Osteoblast (primary cell): ENCODE measurements at regions not wholly inside any gene's neighbourhood (a gene's known extent, or its start where the extent isn't known, plus 50 kb on each side); places are given as distances from the start of the nearest gene placed in this dataset.

ENCODE experiments used
- DNase-seq: peaks from one replicate; pipeline ENCODE4 v3.0.0; 2011; ENCODE audit warnings: low spot score, mixed read lengths; ENCODE audit not compliant: insufficient read length; ENCODE audit errors: missing footprints
- H2AFZ ChIP-seq: 2 replicates; pipeline ENCODE4 v1.6.0; 2011; ENCODE audit warnings: mild to moderate bottlenecking, low read length
- H3K27ac ChIP-seq: 2 replicates; pipeline ENCODE4 v1.5.1; 2011; ENCODE audit warnings: mild to moderate bottlenecking, low read depth, low read length, moderate library complexity
- H3K27me3 ChIP-seq: 2 replicates; pipeline ENCODE4 v1.6.0; 2012; ENCODE audit warnings: mild to moderate bottlenecking, control low read depth, inconsistent platforms, low read length, moderate library complexity; ENCODE audit not compliant: insufficient read depth
- H3K36me3 ChIP-seq: 2 replicates; pipeline ENCODE4 v1.5.1; 2011; ENCODE audit warnings: mild to moderate bottlenecking, low read length, control low read depth, moderate library complexity; ENCODE audit not compliant: insufficient read depth
- H3K4me1 ChIP-seq: 2 replicates; pipeline ENCODE4 v1.5.1; 2011; ENCODE audit warnings: mild to moderate bottlenecking, low read length, control low read depth, moderate library complexity; ENCODE audit not compliant: insufficient read depth
- H3K4me2 ChIP-seq: 2 replicates; pipeline ENCODE4 v1.6.0; 2011; ENCODE audit warnings: mild to moderate bottlenecking, low read length; ENCODE audit not compliant: insufficient read depth
- H3K4me3 ChIP-seq: fragments of 200-600 bp; sonication (generic); 3 replicates; pipeline ENCODE4 v1.5.1; 2012; ENCODE audit warnings: mild to moderate bottlenecking, low read length, inconsistent platforms; ENCODE audit not compliant: insufficient read depth
- H3K79me2 ChIP-seq: 2 replicates; pipeline ENCODE4 v1.6.0; 2012; ENCODE audit warnings: mild to moderate bottlenecking, low read length, control low read depth, inconsistent platforms; ENCODE audit not compliant: insufficient read depth
- H3K9me3 ChIP-seq: 2 replicates; pipeline ENCODE4 v1.5.1; 2011; ENCODE audit warnings: low read depth, low read length, control low read depth
- H4K20me1 ChIP-seq: 2 replicates; pipeline ENCODE4 v1.6.0; 2012; ENCODE audit warnings: mild to moderate bottlenecking, low read length, control low read depth; ENCODE audit not compliant: insufficient read depth
- TF ChIP-seq, protein P1 (sequence below): IDR thresholded peaks from 2 replicates; pipeline ENCODE4 v1.5.1; 2011; ENCODE audit warnings: mild to moderate bottlenecking, low read depth, low read length, moderate library complexity; ENCODE audit errors: extremely low read depth

DNA sequence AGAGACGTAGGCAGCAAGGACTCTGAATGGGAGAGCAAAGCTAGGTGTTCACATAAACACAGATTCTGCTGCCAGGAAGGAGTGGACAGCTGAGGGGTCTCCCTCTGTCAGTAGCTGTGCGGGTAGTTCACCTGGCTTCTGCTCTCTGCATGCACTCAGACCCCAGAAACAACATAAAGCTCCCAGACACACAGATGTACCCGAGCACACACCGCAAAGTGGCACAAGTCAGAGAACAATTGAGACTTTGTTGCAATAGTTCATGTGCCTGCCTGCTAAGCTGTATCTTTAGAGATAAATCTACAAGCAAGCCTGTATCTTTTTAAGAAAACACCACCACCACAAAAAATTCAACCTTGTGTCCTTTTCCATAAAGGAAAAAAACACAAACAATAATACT is 420.0 kb upstream of the ST6GAL2 start:
- TF ChIP-seq, protein P1, sequence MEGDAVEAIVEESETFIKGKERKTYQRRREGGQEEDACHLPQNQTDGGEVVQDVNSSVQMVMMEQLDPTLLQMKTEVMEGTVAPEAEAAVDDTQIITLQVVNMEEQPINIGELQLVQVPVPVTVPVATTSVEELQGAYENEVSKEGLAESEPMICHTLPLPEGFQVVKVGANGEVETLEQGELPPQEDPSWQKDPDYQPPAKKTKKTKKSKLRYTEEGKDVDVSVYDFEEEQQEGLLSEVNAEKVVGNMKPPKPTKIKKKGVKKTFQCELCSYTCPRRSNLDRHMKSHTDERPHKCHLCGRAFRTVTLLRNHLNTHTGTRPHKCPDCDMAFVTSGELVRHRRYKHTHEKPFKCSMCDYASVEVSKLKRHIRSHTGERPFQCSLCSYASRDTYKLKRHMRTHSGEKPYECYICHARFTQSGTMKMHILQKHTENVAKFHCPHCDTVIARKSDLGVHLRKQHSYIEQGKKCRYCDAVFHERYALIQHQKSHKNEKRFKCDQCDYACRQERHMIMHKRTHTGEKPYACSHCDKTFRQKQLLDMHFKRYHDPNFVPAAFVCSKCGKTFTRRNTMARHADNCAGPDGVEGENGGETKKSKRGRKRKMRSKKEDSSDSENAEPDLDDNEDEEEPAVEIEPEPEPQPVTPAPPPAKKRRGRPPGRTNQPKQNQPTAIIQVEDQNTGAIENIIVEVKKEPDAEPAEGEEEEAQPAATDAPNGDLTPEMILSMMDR: no peak
- H3K27me3 ChIP-seq: no peaks in the 10 kb centered on the region

DNA sequence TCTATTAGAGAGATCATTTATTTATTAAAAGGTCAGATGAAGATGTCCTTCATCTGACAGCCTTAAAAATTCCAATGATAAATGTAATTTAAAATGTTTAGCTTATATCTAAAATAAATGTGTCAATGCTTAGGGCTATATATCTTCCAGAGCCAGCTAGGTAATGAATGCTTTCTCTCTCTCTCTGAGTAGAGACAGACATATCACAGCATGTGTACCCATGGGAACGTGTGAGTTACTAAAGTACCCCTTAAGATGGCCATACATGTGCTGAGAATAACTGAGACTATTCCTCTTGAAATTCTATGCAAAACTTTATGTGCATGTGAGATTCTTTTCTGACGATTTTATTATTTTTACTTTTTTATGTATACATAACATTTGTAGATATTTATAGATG is 420.9 kb upstream of the ST6GAL2 start:
- Histone ChIP-seq H3K4me3 (no peak overlapping the region), H3K4me1 (no peaks in the 10 kb centered on the region), H4K20me1 (no peaks in the 10 kb centered on the region), H3K27ac (no peak overlapping the region), H3K9me3 (no peaks in the 10 kb centered on the region), H3K79me2 (no peaks in the 10 kb centered on the region), H2AFZ (no peak overlapping the region), H3K27me3 (no peaks in the 10 kb centered on the region), H3K4me2 (no peak overlapping the region), H3K36me3 (no peaks in the 10 kb centered on the region)
- DNase-seq: no peak
- TF ChIP-seq, protein P1: no peak

More for the DNA sequence above, 420.0 kb upstream of the ST6GAL2 start:
- Histone ChIP-seq H3K4me2 (no peak overlapping the region), H3K36me3 (no peaks in the 10 kb centered on the region), H3K4me1 (no peaks in the 10 kb centered on the region), H4K20me1 (no peaks in the 10 kb centered on the region), H3K9me3 (no peaks in the 10 kb centered on the region), H3K27ac (no peak overlapping the region), H3K4me3 (no peak overlapping the region), H3K79me2 (no peaks in the 10 kb centered on the region), H2AFZ (no peak overlapping the region)
- no peak for DNase-seq

DNA sequence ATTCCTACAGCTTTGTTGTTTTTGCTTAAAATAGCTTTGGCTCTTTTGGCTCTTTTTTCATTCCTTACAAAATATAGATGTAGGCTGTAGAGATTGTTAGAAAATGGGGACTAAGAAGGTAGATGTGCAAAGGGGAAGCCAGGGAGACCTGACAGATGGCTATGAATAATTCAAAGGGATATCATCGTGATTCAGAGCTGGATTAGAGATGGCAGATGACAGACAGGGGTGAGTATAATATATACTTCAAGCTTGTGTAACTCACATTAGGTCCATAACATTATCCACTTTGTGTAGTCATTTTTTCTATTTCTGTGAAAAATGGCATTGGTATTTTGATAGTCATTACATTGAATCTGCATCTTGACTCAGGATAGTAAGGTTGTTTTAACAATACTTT is 422.9 kb upstream of the ST6GAL2 start:
- no peak for DNase-seq
- Histone ChIP-seq H3K9me3 (no peaks in the 10 kb centered on the region), H3K27ac (no peak overlapping the region), H3K4me2 (no peak overlapping the region), H3K36me3 (no peaks in the 10 kb centered on the region), H3K79me2 (no peaks in the 10 kb centered on the region), H2AFZ (no peak overlapping the region), H4K20me1 (no peaks in the 10 kb centered on the region), H3K4me3 (no peak overlapping the region), H3K4me1 (no peaks in the 10 kb centered on the region), H3K27me3 (no peaks in the 10 kb centered on the region)
- TF ChIP-seq, protein P1: no peak

DNA sequence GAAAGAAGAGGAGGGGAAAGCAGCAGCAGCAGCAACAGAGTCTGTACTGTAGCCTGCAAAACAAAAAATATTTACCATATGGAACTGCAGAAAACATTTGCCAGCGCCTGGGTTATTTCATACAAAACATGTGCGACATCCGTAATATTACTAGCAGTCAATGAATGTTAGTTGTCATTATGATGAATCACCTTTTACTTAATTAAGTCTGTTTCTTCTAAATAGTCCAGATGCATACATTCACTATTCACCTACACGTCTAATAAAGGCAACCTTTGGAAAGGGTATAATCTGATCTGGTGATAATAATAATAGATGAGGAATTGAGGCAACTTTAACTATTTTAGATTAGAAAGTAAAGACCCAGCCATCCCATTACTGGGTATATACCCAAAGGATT is 426.3 kb upstream of the ST6GAL2 start:
- no peaks in the 10 kb centered on the region for H3K4me1 ChIP-seq
- H3K36me3 ChIP-seq: no peaks in the 10 kb centered on the region
- no peaks in the 10 kb centered on the region for H3K79me2 ChIP-seq
- H3K27ac ChIP-seq: no peak overlapping the region
- H3K4me2 ChIP-seq: no peak overlapping the region
- DNase-seq: no peak
- no peaks in the 10 kb centered on the region for H4K20me1 ChIP-seq
- TF ChIP-seq, protein P1: no peak
- H3K4me3 ChIP-seq: no peak overlapping the region
- no peaks in the 10 kb centered on the region for H3K27me3 ChIP-seq
- no peaks in the 10 kb centered on the region for H3K9me3 ChIP-seq
- H2AFZ ChIP-seq: no peak overlapping the region
